ENCODE measurements at regions not wholly inside any gene's neighbourhood (a gene's known extent, or its start where the extent isn't known, plus 50 kb on each side); places are given as distances from the start of the nearest gene placed in this dataset.

- TF ChIP-seq CTCF (IDR thresholded peaks at IDR 0.05; ENCODE audit: low read depth, low read length) (no peak), EZH2phosphoT487 (IDR thresholded peaks at IDR 0.05; ENCODE audit: low read depth) (no peak)
These were observed 311.2 kb upstream of the LRATD1 start for GRCh38 chr2:14321357-14321756.

Data from OCI-LY3 (cell line).